ENCODE measurements at regions not wholly inside any gene's neighbourhood (a gene's known extent, or its start where the extent isn't known, plus 50 kb on each side); places are given as distances from the start of the nearest gene placed in this dataset.

GRCh38 chr5:4182144-4182543 lies 586.5 kb downstream of the IRX1 start:
- DNase-seq: no peak
- H3K27me3 ChIP-seq (ENCODE audit: insufficient read depth, low read length, poor library complexity): no peaks in the 10 kb centered on the region
- no peaks in the 10 kb centered on the region for H3K79me1 ChIP-seq (ENCODE audit: low read length)
- no peak overlapping the region for H3K4ac ChIP-seq (ENCODE audit: low read depth, low read length)
- WGBS (ENCODE audit: extremely low coverage, insufficient coverage, low lambda C conversion rate): no CpG with 5 or more reads among the region's 5 CpGs
- no peak overlapping the region for H3K4me3 ChIP-seq (ENCODE audit: low read length)
- no peak overlapping the region for H2AK5ac ChIP-seq (ENCODE audit: low read length)
- no peak overlapping the region for H4K5ac ChIP-seq (ENCODE audit: low read length)
- H3K18ac ChIP-seq (ENCODE audit: low read length): no peak overlapping the region
- H3K56ac ChIP-seq (ENCODE audit: low read length): no peak overlapping the region
- H4K8ac ChIP-seq (ENCODE audit: low read depth, low read length): no peak overlapping the region
- no peak overlapping the region for H3K27ac ChIP-seq (ENCODE audit: low read depth, low read length)
- no peak overlapping the region for H2BK15ac ChIP-seq (replicated peaks; ENCODE audit: low read depth)
- no peak overlapping the region for H3K4me2 ChIP-seq (ENCODE audit: low read length)
- no peak overlapping the region for H2BK120ac ChIP-seq (ENCODE audit: low read depth, low read length)
- no peak overlapping the region for H2BK5ac ChIP-seq (ENCODE audit: low read length)
- no peak overlapping the region for H3K23ac ChIP-seq (ENCODE audit: low read length)
- no peak overlapping the region for H3K9ac ChIP-seq (ENCODE audit: low read length)
- H3K79me2 ChIP-seq (ENCODE audit: control insufficient read depth, insufficient read depth, low read length): no peaks in the 10 kb centered on the region
- no peaks in the 10 kb centered on the region for H3K4me1 ChIP-seq (ENCODE audit: control insufficient read depth, low read depth, low read length)
- H3K36me3 ChIP-seq (ENCODE audit: control insufficient read depth, insufficient read depth, low read length): no peaks in the 10 kb centered on the region

- Histone ChIP-seq H3K23ac (ENCODE audit: low read length) (no peak overlapping the region), H3K56ac (ENCODE audit: low read length) (no peak overlapping the region), H2AK5ac (ENCODE audit: low read length) (no peak overlapping the region), H2BK15ac (replicated peaks; ENCODE audit: low read depth) (no peak overlapping the region), H3K18ac (ENCODE audit: low read length) (no peak overlapping the region), H4K5ac (ENCODE audit: low read length) (no peak overlapping the region), H3K79me2 (ENCODE audit: control insufficient read depth, insufficient read depth, low read length) (no peaks in the 10 kb centered on the region), H3K27ac (ENCODE audit: low read depth, low read length) (no peak overlapping the region), H3K4me1 (ENCODE audit: control insufficient read depth, low read depth, low read length) (no peaks in the 10 kb centered on the region), H3K4me3 (ENCODE audit: low read length) (no peak overlapping the region), H3K79me1 (ENCODE audit: low read length) (no peaks in the 10 kb centered on the region), H3K9ac (ENCODE audit: low read length) (no peak overlapping the region), H2BK120ac (ENCODE audit: low read depth, low read length) (no peak overlapping the region), H3K4me2 (ENCODE audit: low read length) (no peak overlapping the region), H4K8ac (ENCODE audit: low read depth, low read length) (no peak overlapping the region), H3K4ac (ENCODE audit: low read depth, low read length) (no peak overlapping the region), H3K36me3 (ENCODE audit: control insufficient read depth, insufficient read depth, low read length) (no peaks in the 10 kb centered on the region), H3K27me3 (ENCODE audit: insufficient read depth, low read length, poor library complexity) (no peaks in the 10 kb centered on the region), H2BK5ac (ENCODE audit: low read length) (no peak overlapping the region)
- DNase-seq: no peak
- no CpG with 5 or more reads among the region's 2 CpGs for WGBS (ENCODE audit: extremely low coverage, insufficient coverage, low lambda C conversion rate)
Observed at GRCh38 chr5:4185127-4185526, 589.5 kb downstream of the IRX1 start.

DNA sequence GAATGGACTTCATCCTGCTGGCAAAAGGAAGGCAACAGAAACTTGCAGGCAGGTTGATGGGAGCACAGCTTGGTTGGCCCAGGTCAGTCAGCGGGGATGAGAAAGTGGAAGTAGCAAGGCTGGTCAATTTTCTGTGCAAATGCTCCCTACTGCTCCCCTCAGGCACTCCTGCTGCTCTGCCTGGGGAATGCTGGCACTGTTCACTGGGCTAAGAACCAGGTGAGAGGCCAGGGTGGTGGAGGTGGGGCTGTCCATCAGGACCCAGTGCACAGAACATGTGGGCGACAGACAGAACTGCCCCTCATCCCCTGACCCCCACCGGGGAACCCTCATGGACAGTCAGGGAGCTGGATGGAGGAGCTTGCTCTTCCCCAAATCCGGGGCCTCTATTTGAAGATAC lies 593.1 kb downstream of the IRX1 start:
- Histone ChIP-seq H4K8ac (ENCODE audit: low read depth, low read length) (no peak overlapping the region), H3K18ac (ENCODE audit: low read length) (no peak overlapping the region), H3K27ac (ENCODE audit: low read depth, low read length) (no peak overlapping the region), H3K4me3 (ENCODE audit: low read length) (no peak overlapping the region), H3K36me3 (ENCODE audit: control insufficient read depth, insufficient read depth, low read length) (no peaks in the 10 kb centered on the region), H2BK15ac (replicated peaks; ENCODE audit: low read depth) (no peak overlapping the region), H3K9ac (ENCODE audit: low read length) (no peak overlapping the region), H3K4me1 (ENCODE audit: control insufficient read depth, low read depth, low read length) (no peaks in the 10 kb centered on the region), H3K4me2 (ENCODE audit: low read length) (no peak overlapping the region), H3K4ac (ENCODE audit: low read depth, low read length) (no peak overlapping the region), H2BK5ac (ENCODE audit: low read length) (no peak overlapping the region), H2AK5ac (ENCODE audit: low read length) (no peak overlapping the region), H3K27me3 (ENCODE audit: insufficient read depth, low read length, poor library complexity) (no peaks in the 10 kb centered on the region), H3K79me2 (ENCODE audit: control insufficient read depth, insufficient read depth, low read length) (no peaks in the 10 kb centered on the region), H3K56ac (ENCODE audit: low read length) (no peak overlapping the region), H3K23ac (ENCODE audit: low read length) (no peak overlapping the region), H2BK120ac (ENCODE audit: low read depth, low read length) (no peak overlapping the region), H4K5ac (ENCODE audit: low read length) (no peak overlapping the region), H3K79me1 (ENCODE audit: low read length) (no peaks in the 10 kb centered on the region)
- peak; percentile 19 for DNase-seq
- no CpG with 5 or more reads among the region's 4 CpGs for WGBS (ENCODE audit: extremely low coverage, insufficient coverage, low lambda C conversion rate)

DNA sequence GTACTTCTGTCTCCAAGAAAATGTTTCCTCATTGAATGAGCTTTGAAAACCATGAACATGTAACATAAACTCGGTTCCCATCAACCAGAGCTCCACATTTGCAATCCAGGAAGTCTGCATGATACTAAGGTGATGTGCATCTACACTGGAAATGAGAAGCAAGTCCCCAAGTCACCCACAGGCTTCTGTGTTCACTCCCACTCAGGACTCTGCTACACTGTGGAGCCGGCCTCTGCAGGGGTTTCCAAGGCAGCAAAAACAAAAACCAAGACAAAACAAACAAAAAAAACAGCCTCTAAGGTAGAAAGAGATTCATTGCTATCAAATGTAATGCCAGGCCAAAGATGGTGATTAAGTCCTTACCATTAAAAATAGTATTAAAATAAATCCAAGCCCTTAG lies 593.7 kb downstream of the IRX1 start:
- H4K5ac ChIP-seq (ENCODE audit: low read length): no peak overlapping the region
- no peak overlapping the region for H2BK15ac ChIP-seq (replicated peaks; ENCODE audit: low read depth)
- no peak overlapping the region for H3K18ac ChIP-seq (ENCODE audit: low read length)
- no peak overlapping the region for H3K4me2 ChIP-seq (ENCODE audit: low read length)
- H2BK120ac ChIP-seq (ENCODE audit: low read depth, low read length): no peak overlapping the region
- no peak overlapping the region for H2AK5ac ChIP-seq (ENCODE audit: low read length)
- no peak overlapping the region for H2BK5ac ChIP-seq (ENCODE audit: low read length)
- no peaks in the 10 kb centered on the region for H3K79me1 ChIP-seq (ENCODE audit: low read length)
- H3K27me3 ChIP-seq (ENCODE audit: insufficient read depth, low read length, poor library complexity): no peaks in the 10 kb centered on the region
- no CpG with 5 or more reads among the region's 2 CpGs for WGBS (ENCODE audit: extremely low coverage, insufficient coverage, low lambda C conversion rate)
- H3K27ac ChIP-seq (ENCODE audit: low read depth, low read length): no peak overlapping the region
- no peak overlapping the region for H3K23ac ChIP-seq (ENCODE audit: low read length)
- no peaks in the 10 kb centered on the region for H3K4me1 ChIP-seq (ENCODE audit: control insufficient read depth, low read depth, low read length)
- no peak for DNase-seq
- H3K56ac ChIP-seq (ENCODE audit: low read length): no peak overlapping the region
- H3K9ac ChIP-seq (ENCODE audit: low read length): no peak overlapping the region
- H4K8ac ChIP-seq (ENCODE audit: low read depth, low read length): no peak overlapping the region
- no peaks in the 10 kb centered on the region for H3K36me3 ChIP-seq (ENCODE audit: control insufficient read depth, insufficient read depth, low read length)
- H3K79me2 ChIP-seq (ENCODE audit: control insufficient read depth, insufficient read depth, low read length): no peaks in the 10 kb centered on the region
- no peak overlapping the region for H3K4me3 ChIP-seq (ENCODE audit: low read length)
- no peak overlapping the region for H3K4ac ChIP-seq (ENCODE audit: low read depth, low read length)

GRCh38 chr5:4191041-4191440 lies 595.4 kb downstream of the IRX1 start:
- Histone ChIP-seq H4K8ac (ENCODE audit: low read depth, low read length) (no peak overlapping the region), H3K4me3 (ENCODE audit: low read length) (no peak overlapping the region), H3K56ac (ENCODE audit: low read length) (no peak overlapping the region), H3K4me1 (ENCODE audit: control insufficient read depth, low read depth, low read length) (no peaks in the 10 kb centered on the region), H2BK120ac (ENCODE audit: low read depth, low read length) (no peak overlapping the region), H2BK5ac (ENCODE audit: low read length) (no peak overlapping the region), H3K18ac (ENCODE audit: low read length) (no peak overlapping the region), H3K23ac (ENCODE audit: low read length) (no peak overlapping the region), H3K4ac (ENCODE audit: low read depth, low read length) (no peak overlapping the region), H2AK5ac (ENCODE audit: low read length) (no peak overlapping the region), H3K79me1 (ENCODE audit: low read length) (no peaks in the 10 kb centered on the region), H2BK15ac (replicated peaks; ENCODE audit: low read depth) (no peak overlapping the region), H4K5ac (ENCODE audit: low read length) (no peak overlapping the region), H3K79me2 (ENCODE audit: control insufficient read depth, insufficient read depth, low read length) (no peaks in the 10 kb centered on the region), H3K4me2 (ENCODE audit: low read length) (no peak overlapping the region), H3K27me3 (ENCODE audit: insufficient read depth, low read length, poor library complexity) (no peaks in the 10 kb centered on the region), H3K9ac (ENCODE audit: low read length) (no peak overlapping the region), H3K27ac (ENCODE audit: low read depth, low read length) (no peak overlapping the region), H3K36me3 (ENCODE audit: control insufficient read depth, insufficient read depth, low read length) (no peaks in the 10 kb centered on the region)
- DNase-seq: peak; percentile 4
- no CpG with 5 or more reads among the region's 3 CpGs for WGBS (ENCODE audit: extremely low coverage, insufficient coverage, low lambda C conversion rate)

DNA sequence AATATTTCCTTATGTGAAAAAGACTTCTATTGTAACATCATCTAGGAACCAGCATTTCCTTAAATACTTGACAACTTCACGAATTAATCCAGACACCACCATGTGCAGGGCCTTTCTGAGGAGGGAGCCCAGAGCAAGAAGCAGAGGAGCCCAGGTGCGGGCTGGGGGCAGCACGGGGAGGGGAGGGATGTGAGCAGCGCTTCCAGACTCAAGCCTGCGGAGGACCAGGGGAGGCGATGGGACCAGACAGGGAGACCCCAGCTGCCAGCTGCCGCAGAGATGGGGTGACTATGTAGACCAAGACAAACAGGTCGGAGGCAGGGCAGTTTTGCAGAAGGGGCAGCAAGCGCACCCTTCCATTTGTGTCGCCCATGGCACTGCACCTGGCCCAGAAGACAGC lies 596.1 kb downstream of the IRX1 start:
- H3K4ac ChIP-seq (ENCODE audit: low read depth, low read length): no peak overlapping the region
- no peaks in the 10 kb centered on the region for H3K4me1 ChIP-seq (ENCODE audit: control insufficient read depth, low read depth, low read length)
- no peak overlapping the region for H3K4me3 ChIP-seq (ENCODE audit: low read length)
- H4K5ac ChIP-seq (ENCODE audit: low read length): no peak overlapping the region
- H3K4me2 ChIP-seq (ENCODE audit: low read length): no peak overlapping the region
- no CpG with 5 or more reads among the region's 10 CpGs for WGBS (ENCODE audit: extremely low coverage, insufficient coverage, low lambda C conversion rate)
- no peaks in the 10 kb centered on the region for H3K79me1 ChIP-seq (ENCODE audit: low read length)
- no peaks in the 10 kb centered on the region for H3K36me3 ChIP-seq (ENCODE audit: control insufficient read depth, insufficient read depth, low read length)
- no peak overlapping the region for H4K8ac ChIP-seq (ENCODE audit: low read depth, low read length)
- no peak overlapping the region for H3K23ac ChIP-seq (ENCODE audit: low read length)
- H2AK5ac ChIP-seq (ENCODE audit: low read length): no peak overlapping the region
- DNase-seq: peak; percentile 13
- H3K56ac ChIP-seq (ENCODE audit: low read length): no peak overlapping the region
- H2BK15ac ChIP-seq (replicated peaks; ENCODE audit: low read depth): no peak overlapping the region
- H3K27ac ChIP-seq (ENCODE audit: low read depth, low read length): no peak overlapping the region
- H3K79me2 ChIP-seq (ENCODE audit: control insufficient read depth, insufficient read depth, low read length): no peaks in the 10 kb centered on the region
- no peak overlapping the region for H2BK120ac ChIP-seq (ENCODE audit: low read depth, low read length)
- no peaks in the 10 kb centered on the region for H3K27me3 ChIP-seq (ENCODE audit: insufficient read depth, low read length, poor library complexity)
- no peak overlapping the region for H3K18ac ChIP-seq (ENCODE audit: low read length)
- no peak overlapping the region for H2BK5ac ChIP-seq (ENCODE audit: low read length)
- no peak overlapping the region for H3K9ac ChIP-seq (ENCODE audit: low read length)
